ENCODE measurements at regions not wholly inside any gene's neighbourhood (a gene's known extent, or its start where the extent isn't known, plus 50 kb on each side); places are given as distances from the start of the nearest gene placed in this dataset.

DNA sequence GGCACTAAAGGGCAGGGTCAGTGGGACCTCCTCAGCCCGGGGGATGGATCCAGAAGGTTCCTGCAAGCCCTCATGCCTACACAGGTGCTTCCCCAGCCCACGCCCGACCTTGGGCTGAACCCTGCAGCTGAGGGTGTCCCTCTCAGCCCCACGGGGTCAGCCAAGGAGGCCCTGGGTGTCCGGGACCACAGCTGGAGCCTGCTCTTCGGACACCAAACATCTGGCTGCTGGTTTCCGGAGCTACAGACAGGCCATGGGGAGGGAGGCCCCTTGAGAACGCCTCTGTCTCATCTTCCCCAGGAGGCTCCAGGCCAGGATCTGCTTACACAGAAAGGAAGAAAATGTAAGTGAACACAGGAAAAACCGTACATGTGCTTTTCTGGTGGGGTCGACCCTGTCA, 355.7 kb downstream of the MN1 start:
- intact Hi-C loops (cut with DNase I): no loop called here
- no peak for DNase-seq (ENCODE audit: missing footprints)
- ATAC-seq: peak; percentile 58

DNA sequence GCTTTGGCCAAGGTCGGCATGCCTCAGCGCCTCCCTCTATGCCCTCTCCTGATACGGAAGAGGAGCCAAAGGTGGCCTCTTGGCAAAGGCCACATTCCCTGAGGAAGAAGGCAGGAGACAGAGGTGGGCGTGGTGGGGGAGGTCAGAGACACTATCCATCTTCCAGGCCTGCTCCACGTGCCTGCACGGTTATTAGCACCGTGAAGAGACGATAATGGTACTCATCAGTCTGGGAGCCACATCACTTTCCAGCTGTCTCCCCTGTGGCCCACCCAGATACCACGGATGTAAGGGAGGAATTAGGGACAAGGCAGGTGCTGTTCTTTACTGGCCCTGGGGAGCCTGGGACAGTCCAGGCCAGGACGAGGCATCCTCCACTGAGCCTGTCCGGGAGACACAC, 354.3 kb downstream of the MN1 start:
- no peak for ATAC-seq
- intact Hi-C loops (cut with DNase I): no loop called here

DNA sequence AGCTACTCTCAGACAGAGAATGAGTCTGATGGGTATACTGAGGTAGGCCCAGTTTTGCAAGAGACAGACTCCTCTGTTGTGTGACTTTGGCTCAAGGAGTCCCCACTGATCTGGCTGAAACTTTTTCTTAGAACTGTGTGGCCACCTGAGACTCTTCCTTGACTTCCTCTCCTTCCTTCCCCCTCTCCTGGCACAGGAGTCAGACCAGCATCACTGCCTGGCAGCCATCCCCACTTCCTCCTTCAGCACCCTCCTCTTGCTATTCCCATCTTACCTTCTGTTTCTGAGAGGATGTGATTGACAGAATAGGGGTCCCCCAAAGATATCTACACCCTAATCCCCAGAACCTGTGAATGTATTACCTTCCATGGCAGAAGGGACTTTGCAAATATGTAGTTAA, 351.1 kb downstream of the MN1 start:
- intact Hi-C loops (cut with DNase I): no loop called here
- ATAC-seq: no peak
- no peak for DNase-seq (ENCODE audit: missing footprints)

More for the DNA sequence above, 354.3 kb downstream of the MN1 start:
- no peak for DNase-seq (ENCODE audit: missing footprints)

DNA sequence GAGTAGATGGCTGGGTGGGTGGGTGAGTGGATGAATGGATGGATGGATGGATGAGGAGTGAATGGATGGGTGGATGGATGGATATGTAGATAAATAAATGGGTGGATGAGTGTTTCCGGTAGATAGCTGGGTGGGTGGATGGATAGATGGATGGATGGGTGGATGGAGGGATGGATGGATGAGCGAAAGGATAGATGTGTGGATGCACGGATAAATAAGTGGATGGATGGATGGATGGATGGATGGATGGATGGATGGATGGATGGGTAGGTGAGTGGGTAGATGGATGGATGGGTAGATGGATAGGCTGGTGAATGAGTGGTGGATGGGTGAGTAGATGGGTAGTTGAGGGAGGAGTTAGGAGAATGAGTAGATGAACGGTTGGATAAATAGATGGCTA, 349.3 kb downstream of the MN1 start:
- intact Hi-C loops (cut with DNase I): no loop called here
- DNase-seq (ENCODE audit: missing footprints): no peak
- ATAC-seq: no peak

DNA sequence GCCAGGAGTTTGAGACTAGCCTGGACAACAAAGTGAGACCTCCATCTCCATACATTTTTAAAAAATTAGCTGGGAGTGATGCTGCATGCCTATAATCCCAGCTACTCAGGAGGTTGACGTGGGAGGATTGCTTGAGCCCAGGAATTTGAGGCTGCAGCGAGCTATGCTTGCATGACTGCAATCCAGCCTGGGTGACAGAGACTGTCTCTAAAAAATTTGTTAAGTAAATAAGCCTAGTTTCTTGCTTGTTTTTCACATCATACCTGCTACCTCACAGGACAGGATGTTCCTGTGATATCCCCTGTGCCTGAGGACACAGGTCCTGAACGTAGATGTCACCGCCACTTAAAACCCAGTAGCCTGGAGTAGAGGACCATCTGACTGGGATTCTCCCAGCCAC, 348.6 kb downstream of the MN1 start:
- intact Hi-C loops (cut with DNase I): no loop called here
- DNase-seq (ENCODE audit: missing footprints) (no peak), ATAC-seq (no peak)

DNA sequence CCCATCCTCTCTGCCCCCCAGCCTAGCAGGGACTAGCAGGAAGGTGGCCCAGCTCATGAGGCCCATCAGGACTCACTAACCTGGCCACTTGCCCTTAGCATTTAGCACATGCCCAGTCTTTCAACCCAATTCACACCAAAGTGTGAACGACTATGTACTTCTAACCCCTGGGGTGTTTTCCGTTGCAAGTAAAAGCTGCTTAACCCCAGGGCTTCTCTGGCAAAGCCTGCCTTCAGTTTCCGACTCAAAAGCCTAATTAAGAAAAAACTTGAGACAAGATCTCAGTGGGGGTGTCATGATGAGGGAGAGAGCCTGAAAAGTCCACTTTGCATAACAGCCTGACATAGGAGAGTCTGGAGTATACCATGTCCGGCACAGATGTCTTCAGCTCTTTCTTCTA, 347.8 kb downstream of the MN1 start:
- no peak for ATAC-seq
- DNase-seq (ENCODE audit: missing footprints): no peak
- intact Hi-C loops (cut with DNase I): no loop called here

DNA sequence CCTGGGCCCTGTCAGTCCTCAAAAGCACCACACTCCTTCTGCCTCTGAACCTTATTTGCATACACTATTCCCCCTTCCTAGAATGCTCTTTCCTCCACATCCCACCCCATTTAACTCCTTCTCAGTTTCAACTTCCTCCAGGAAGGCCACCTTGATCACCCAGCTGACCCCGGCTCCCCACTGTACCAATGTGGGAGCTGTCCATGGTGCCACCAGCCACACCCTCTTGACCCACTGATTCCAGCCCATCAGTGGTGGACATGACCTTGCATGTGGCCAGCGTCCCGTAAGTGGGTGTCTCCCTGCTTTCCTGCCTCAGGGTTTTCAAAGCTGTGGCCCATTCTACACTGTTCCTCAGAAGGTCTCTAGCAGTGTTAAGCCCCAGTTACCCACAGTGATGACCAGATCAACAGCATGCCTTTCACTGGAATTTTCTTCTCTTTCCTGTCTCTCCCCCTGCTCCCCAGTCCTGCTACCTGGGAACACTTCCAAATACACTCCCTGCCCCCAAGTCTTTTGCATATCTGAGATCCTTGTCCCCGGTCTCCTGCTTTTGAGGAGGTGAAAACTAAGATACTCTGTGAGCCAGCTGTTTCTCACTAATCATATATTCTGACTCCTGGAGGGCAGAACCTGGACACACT, 346.6 kb downstream of the MN1 start:
- no peak for ATAC-seq
- intact Hi-C loops (cut with DNase I): no loop called here
- DNase-seq (ENCODE audit: missing footprints): no peak

DNA sequence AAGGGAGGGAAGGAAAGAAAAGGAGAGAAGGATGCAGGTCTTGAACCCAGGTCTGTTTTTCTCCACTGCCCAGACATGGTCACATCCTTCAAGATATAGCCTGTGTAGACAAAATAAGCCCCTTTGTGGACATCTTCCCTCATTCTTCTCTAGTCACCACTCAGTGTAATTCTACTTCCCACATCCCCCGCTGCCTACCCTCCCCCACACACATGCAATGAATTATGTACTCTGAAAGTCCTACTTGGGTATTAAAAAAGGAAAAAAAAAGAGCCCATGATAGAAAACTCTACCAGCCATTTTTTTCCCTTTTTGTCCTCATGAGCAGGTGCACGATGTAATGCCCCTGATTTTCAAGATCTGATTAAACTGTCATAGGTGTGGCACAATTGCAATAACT, 346.0 kb downstream of the MN1 start:
- intact Hi-C loops (cut with DNase I): no loop called here
- DNase-seq (ENCODE audit: missing footprints) (no peak), ATAC-seq (no peak)

DNA sequence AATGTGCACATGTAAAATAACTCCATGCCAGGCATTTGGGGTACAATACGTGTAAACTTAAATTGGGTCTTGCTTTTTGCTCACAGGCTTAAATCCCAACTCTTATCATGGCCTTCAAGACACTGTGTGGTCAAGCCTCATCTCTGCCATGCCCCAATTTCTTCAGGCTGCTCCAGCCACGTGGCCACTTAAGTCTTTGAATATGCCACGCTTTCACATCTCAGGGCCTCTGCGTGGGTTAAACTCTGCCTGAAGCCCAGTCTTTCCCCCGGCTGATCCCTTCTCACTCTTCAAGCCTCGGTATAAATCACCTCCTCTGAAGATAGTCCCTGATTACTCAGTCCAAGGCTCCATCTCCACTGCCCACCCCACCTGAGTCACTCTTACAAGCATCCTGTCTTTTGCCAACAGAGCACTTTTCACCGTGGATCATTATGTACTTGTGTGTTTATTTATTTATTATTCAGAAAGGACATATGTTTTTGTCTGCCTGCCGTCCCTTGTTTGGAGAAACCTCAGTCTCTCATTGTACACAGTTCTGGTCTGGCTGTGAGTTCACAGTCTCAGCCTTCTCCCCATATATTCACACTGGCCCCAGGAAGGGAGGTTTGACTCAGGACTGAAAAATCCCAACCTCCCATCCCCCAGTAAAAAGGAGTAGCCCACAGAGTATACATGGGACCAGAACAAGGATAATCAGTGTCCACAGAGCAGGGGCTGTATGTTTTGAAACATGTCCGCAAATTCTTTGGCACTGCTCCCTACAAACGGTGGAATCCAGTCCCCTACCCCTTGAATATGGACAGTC, 344.7 kb downstream of the MN1 start:
- DNase-seq (ENCODE audit: missing footprints): no peak
- no peak for ATAC-seq
- intact Hi-C loops (cut with DNase I): no loop called here

DNA sequence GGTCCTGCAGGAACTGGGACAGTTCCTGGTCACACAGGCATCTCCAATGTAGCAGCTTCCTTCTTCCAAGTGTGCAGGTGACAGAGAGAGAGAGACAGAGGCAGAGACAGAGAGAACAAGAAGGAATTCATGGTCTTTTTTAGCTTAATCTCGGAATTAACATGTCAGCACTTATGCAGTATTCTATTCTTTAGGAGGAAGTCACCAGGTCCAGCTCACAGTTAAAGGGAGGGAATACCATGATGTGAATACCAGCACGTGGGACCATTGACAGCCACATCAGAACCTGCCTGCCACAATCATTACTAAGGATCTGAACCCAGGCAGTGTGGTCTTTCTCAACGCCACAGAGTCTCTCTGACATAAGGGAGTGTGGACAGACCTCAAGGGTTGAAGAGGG, 341.6 kb downstream of the MN1 start:
- DNase-seq (ENCODE audit: missing footprints) (no peak), ATAC-seq (no peak)
- intact Hi-C loops (cut with DNase I): no loop called here

DNA sequence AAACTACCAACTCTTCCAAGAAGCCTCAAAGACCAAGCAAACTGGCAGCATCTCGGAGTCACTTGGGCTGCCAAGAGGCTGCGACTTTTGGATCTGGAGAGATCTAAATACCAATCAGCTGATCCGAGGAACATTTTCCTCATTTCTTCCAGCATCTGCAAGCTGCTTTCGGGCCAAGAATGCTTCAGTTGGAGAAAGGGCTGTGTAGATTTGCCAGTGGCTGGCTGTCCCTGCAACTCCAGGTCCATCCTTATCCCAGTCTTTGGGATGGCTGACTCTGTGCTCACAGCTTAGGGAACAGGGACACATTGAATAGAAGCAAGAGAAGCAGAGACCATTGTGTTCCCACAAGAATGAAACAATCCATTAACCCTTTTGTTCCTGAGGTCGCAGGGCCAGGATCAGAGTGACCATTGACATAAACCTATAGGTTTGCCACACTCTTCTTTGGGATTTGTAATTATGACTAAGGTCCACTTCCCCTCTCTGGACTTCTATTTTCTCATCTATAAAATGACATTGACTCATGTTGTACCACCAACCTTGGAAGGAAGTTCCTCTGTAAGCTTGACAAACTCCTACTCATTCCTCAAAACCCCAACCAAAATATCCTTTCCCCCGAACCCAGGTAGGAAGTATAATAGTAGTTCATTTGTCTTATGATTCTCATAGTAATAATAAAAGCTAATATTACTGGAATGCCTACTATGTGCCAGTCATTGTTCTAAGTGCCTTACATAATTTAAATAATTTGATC, 340.8 kb downstream of the MN1 start:
- intact Hi-C loops (cut with DNase I): no loop called here
- DNase-seq (ENCODE audit: missing footprints): no peak
- ATAC-seq: peak; percentile 60

DNA sequence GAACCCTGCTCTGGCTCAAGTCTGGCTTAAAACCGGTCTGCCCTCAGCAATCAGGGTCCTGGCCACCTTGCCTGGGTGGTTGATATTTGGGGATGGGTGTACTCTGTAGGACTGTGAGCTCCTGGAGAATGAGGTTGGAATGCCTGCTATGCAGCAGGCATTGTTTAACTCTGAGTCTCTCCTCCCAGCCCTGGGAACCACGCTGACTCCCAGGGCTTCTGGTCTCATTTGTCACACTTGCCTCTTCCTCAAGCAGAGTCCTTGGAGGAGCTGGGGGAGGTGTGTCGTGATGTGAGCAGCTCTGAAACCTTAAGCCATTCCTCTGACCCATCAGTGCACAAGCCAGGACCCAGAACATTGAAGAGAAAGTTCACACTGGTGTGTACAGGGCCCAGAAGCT, 340.1 kb downstream of the MN1 start:
- intact Hi-C loops (cut with DNase I): no loop called here
- DNase-seq (ENCODE audit: missing footprints) (no peak), ATAC-seq (no peak)

DNA sequence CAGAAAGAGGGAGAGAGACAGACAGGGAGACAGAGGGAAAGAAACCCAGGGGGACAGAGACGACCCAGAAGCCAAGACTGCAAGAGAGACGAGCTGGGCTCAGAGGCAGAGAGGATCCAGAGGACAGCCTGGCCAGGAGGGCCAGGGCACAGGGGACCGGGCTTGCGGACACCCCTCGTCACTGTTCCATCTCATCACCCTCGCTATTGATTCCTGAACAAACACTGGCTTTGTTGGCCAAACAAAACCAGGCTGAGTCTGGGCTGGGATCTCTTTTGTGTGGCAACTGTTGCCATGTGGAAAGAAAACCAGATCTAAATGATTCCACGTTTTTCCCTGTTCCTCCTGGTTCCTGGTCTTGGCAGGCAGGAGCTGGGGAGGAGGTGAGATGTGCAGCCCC, 339.4 kb downstream of the MN1 start:
- no peak for ATAC-seq
- intact Hi-C loops (cut with DNase I): no loop called here
- DNase-seq (ENCODE audit: missing footprints): no peak

DNA sequence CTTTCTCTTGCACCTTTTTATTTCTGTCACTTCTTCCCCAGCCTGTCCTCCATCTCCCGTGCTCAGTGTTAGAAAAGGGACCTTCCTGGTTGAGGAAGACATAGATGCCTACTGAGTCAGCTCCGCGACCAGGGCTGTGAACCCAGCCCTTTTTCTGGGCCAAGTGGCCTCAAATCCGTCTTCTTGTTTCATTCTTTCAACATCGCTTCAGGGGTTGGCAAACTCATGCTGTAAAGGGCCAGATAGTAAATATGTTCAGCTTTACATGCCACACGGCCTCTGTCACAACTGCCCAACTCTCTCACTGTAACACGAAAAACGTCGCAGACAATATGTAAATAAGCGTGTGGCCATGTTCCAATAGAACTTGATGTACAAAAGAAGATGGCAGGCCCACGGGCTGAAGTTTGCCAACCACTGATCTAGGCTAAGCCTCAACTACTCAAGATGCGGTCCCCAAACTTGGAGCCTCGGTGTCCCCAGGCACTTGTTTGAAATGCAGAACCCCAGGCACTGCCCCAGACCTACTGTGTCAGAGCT, 338.4 kb downstream of the MN1 start:
- ATAC-seq (no peak), DNase-seq (ENCODE audit: missing footprints) (no peak)
- intact Hi-C loops (cut with DNase I): no loop called here

DNA sequence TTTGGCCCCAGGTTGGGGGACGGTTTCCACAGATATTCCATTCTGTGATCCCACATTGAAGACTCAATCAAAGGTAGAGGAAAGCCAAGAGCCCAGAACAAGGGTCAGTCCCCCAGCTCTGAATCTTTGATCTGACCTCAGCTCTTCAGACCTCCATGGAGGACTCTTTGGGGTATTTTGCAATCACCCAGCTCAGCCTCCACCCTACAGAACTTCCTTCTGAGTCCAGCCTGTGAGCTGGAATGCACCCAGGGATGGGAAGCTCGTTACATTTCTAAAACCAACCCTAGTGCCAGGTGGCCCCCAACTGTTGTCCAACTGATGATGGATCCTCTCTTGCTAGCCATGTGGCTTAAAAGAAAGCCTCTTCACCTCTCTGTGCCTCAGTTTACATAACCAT, 335.3 kb downstream of the MN1 start:
- intact Hi-C loops (cut with DNase I): no loop called here
- DNase-seq (ENCODE audit: missing footprints) (no peak), ATAC-seq (no peak)

DNA sequence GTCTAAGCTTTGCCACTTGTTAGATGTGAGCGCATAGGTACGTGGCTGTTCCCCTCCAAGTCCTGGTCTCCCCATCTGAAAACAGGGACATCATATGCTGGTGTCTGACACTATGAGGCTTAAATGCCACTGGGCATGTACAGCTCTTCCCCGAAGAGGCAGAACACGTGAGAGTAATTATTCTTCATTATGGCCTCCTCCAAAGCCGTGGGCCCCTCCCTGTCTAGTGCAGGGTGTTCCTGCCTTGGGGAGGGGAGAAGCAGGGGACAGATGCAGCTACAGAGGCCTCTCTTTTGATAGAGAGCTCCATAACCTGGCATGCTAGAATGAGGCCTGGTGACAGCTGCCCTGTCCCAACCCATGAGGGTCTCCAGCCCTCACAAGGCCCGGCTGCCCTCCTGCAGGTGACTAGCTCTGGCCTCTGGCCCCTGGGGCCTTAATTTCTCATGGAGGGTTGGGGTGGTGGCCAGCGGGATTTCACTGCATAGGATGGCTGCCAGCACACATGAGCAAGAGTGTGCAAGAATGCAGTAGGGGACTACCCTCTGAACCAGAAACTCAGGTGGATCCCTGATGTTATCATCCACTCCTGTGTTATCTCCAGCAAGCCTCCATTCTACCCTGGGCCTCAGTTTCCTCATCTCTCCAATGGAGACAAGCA, 334.6 kb downstream of the MN1 start:
- intact Hi-C loops (cut with DNase I): no loop called here
- no peak for ATAC-seq
- DNase-seq (ENCODE audit: missing footprints): no peak

DNA sequence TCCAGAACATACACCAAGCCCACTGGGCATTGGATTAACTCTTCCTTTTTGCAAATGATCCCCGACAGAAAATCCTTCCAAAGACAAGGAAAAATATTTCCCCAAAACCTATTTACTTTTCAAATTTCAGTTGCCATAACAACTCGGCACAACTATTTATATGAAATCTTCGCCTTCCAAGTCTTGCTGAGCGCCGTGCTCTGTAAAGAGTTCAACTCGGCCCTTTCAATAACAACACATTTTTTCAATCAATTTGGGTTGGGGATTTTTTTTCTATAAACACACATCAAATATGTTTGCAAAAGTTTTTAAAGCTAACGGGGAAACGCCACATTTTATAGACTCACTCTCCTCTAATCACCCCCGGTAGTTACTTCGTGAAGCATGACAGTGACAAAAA, 333.8 kb downstream of the MN1 start:
- intact Hi-C loops (cut with DNase I): no loop called here
- ATAC-seq: no peak
- no peak for DNase-seq (ENCODE audit: missing footprints)

DNA sequence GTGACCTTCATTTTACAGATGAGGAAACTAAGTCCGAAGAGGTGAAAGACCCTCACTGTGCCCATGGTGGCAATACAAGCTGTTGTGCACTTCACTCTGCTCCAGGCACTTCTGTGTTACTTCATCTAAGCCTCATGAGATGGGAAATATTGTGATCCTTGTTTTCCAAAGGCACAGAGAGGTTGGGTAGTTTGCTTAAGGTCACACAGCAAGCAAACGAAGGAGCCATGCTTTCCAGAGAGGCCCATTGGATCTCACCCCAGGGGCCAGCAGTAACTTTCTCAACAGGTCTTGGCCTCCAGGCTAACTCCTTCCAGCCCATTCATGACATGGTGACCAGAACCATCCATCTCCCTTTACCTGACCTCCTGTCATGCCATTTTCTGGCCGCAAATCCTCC, 332.8 kb downstream of the MN1 start:
- intact Hi-C loops (cut with DNase I): no loop called here
- DNase-seq (ENCODE audit: missing footprints) (no peak), ATAC-seq (no peak)

DNA sequence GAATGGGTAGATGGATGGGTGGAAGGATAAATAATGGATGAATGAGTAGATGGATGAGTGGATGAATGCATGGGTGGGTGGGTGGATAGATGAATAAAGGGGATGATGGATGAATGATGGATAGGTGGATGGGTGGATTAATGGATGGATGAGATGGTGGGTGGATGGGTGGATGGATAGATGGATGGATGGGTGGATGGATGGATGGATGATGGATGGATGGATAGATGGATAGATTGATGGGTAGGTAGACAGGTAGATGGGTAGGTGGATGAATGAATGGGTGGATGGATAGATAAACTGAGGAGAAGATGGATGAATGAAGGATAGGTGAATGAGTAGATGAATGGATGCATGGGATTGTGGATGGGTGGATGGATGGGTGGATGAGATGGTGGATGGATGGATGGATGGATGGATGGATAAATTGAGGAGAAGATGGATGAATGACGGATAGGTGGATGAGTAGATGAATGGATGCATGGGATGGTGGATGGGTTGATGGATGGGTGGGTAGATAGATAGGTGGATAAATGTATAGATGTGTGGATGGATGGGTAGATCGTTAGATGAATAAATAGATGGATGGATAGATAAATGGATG, 331.3 kb downstream of the MN1 start:
- ATAC-seq (no peak), DNase-seq (ENCODE audit: missing footprints) (no peak)
- intact Hi-C loops (cut with DNase I): no loop called here

All from Right ventricle myocardium inferior (tissue), 1 donor.